ENCODE measurements at regions not wholly inside any gene's neighbourhood (a gene's known extent, or its start where the extent isn't known, plus 50 kb on each side); places are given as distances from the start of the nearest gene placed in this dataset.
A peak's percentile ranks its signal among the peaks of the same experiment; 100 is the strongest.

DNA sequence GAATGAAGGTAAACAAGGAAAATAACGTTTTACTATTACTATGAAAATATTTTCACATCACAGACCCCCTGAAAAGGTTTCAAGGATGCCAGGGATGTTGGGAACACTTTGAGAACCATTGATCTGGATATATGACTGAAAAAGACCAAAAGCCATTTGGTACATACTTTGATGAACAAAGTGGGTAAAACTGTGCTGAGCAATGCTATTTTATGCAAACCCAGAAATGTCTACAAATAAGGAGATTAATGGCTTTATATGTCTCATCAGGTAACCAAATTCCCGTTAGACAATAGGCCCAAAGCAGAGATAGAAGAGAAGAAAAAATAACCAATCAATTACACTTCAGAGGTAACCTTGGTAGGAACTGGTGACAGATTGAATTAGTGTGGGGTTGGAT lies 101.4 kb upstream of the CNKSR3 start:
- no peaks in the 10 kb centered on the region for H3K36me3 ChIP-seq (replicated peaks in 1 of 2)
- WGBS, 4 donors = 48 to 64% (median 51%) methylated on average over 2 of the region's 2 CpGs
- intact Hi-C loops (cut with DNase I) = no loop called here
- TF ChIP-seq, protein P1, sequence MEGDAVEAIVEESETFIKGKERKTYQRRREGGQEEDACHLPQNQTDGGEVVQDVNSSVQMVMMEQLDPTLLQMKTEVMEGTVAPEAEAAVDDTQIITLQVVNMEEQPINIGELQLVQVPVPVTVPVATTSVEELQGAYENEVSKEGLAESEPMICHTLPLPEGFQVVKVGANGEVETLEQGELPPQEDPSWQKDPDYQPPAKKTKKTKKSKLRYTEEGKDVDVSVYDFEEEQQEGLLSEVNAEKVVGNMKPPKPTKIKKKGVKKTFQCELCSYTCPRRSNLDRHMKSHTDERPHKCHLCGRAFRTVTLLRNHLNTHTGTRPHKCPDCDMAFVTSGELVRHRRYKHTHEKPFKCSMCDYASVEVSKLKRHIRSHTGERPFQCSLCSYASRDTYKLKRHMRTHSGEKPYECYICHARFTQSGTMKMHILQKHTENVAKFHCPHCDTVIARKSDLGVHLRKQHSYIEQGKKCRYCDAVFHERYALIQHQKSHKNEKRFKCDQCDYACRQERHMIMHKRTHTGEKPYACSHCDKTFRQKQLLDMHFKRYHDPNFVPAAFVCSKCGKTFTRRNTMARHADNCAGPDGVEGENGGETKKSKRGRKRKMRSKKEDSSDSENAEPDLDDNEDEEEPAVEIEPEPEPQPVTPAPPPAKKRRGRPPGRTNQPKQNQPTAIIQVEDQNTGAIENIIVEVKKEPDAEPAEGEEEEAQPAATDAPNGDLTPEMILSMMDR (IDR thresholded peaks at IDR 0.05) = no peak
- TF ChIP-seq POLR2A (IDR thresholded peaks at IDR 0.05) = no peak
- no peak overlapping the region for H3K4me3 ChIP-seq
- no peak for DNase-seq
- H3K9me3 ChIP-seq (replicated peaks in 1 of 3) = no peaks in the 10 kb centered on the region
- H3K27me3 ChIP-seq = no peaks in the 10 kb centered on the region
- no peaks in the 10 kb centered on the region for H3K4me1 ChIP-seq (replicated peaks in 1 of 2)
- H3K27ac ChIP-seq = no peak overlapping the region

DNA sequence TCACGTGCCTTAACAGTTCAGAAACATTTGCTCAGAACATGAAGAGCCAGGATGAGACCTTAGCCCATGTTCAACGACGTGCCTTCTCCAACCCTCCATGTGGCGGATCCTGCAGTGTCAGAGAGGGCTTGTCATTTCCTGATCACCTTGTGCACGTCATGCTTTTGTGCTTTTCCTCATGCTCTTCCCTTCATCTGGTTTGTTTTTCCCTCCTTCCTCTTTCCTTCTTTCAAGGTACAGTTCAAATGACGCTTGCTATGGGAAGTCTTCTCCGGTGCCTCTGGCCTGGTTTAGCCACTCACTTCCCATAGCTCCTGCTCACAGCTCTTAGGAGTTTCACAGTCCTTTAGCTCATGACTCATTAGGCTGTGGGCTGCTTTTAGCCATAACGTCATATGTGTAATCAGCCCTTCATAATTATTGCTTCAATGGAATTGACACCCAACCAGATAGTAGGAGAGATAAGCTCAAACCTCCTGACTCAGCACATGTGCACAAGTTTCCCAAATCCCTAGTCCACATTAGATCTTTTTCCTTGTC lies 102.7 kb upstream of the CNKSR3 start:
- no peaks in the 10 kb centered on the region for H3K4me1 ChIP-seq (replicated peaks in 1 of 2)
- no peaks in the 10 kb centered on the region for H3K36me3 ChIP-seq (replicated peaks in 1 of 2)
- no peak overlapping the region for H3K27ac ChIP-seq
- 79 to 85% (median 83%) methylated on average over 8 of the region's 8 CpGs for WGBS, 4 donors
- TF ChIP-seq, protein P1 (IDR thresholded peaks at IDR 0.05) = no peak
- no peak for TF ChIP-seq POLR2A (IDR thresholded peaks at IDR 0.05)
- H3K27me3 ChIP-seq = no peaks in the 10 kb centered on the region
- no peak overlapping the region for H3K4me3 ChIP-seq
- intact Hi-C loops (cut with DNase I) = no loop called here
- H3K9me3 ChIP-seq (replicated peaks in 1 of 3) = no peaks in the 10 kb centered on the region
- peak in 1 of 7 donors; percentile 2 for DNase-seq

DNA sequence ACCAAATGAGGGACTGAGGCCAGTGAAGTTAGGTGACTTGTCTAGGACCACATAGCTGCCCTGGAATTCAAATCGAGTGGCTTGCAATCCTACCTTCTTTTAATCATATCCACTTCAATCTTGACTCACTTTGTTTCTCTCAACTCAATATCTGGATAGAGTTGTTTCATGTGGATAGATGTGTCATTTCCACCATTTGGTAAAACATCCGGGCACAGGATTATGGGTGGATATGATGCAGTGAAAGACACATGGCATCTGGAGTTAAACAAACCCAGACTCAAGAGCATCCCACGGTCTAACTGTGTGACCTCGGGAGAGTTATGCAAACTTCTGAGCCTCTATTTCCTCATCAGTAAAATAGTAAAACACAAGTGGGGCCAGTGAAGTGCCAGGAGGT lies 103.6 kb upstream of the CNKSR3 start:
- Histone ChIP-seq H3K9me3 (replicated peaks in 1 of 3) (no peaks in the 10 kb centered on the region), H3K27ac (no peak overlapping the region), H3K27me3 (no peaks in the 10 kb centered on the region), H3K36me3 (replicated peaks in 1 of 2) (no peaks in the 10 kb centered on the region), H3K4me1 (replicated peaks in 1 of 2) (no peaks in the 10 kb centered on the region), H3K4me3 (no peak overlapping the region)
- WGBS, 4 donors = 66 to 75% (median 71%) methylated on average over 4 of the region's 4 CpGs
- TF ChIP-seq, protein P1 (IDR thresholded peaks at IDR 0.05) = no peak
- no peak for TF ChIP-seq POLR2A (IDR thresholded peaks at IDR 0.05)
- no peak for DNase-seq
- intact Hi-C loops (cut with DNase I) = no loop called here

DNA sequence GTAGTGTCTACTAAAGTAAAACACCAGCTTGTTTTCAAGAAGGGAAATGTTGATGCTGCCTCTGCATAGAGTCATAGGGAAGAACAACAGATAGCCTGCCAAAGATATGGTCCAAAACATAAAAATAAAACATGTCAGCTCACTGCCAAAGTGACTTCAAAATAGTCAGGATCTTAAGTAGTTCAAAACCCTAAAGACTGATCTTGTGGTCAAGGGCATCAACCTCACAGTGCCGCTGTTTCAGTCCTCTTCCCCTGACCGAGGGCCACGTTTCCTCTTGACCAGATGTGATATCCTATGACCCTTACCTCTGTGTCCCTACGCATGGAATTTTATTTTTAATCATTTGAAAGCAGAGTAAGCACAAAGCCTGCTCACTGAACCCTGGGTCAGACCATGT lies 104.2 kb upstream of the CNKSR3 start:
- intact Hi-C loops (cut with DNase I) = no loop called here
- 45 to 62% (median 61%) methylated on average over 4 of the region's 4 CpGs for WGBS, 4 donors

More for the DNA sequence above, 104.2 kb upstream of the CNKSR3 start:
- TF ChIP-seq, protein P1 (IDR thresholded peaks at IDR 0.05) = no peak
- no peak for TF ChIP-seq POLR2A (IDR thresholded peaks at IDR 0.05)
- Histone ChIP-seq H3K27me3 (no peaks in the 10 kb centered on the region), H3K27ac (no peak overlapping the region), H3K36me3 (replicated peaks in 1 of 2) (no peaks in the 10 kb centered on the region), H3K4me1 (replicated peaks in 1 of 2) (no peaks in the 10 kb centered on the region), H3K4me3 (no peak overlapping the region), H3K9me3 (replicated peaks in 1 of 3) (no peaks in the 10 kb centered on the region)
- peak in 2 of 7 donors; percentile 24 to 56 for DNase-seq
